ENCODE measurements at regions not wholly inside any gene's neighbourhood (a gene's known extent, or its start where the extent isn't known, plus 50 kb on each side); places are given as distances from the start of the nearest gene placed in this dataset.

DNA sequence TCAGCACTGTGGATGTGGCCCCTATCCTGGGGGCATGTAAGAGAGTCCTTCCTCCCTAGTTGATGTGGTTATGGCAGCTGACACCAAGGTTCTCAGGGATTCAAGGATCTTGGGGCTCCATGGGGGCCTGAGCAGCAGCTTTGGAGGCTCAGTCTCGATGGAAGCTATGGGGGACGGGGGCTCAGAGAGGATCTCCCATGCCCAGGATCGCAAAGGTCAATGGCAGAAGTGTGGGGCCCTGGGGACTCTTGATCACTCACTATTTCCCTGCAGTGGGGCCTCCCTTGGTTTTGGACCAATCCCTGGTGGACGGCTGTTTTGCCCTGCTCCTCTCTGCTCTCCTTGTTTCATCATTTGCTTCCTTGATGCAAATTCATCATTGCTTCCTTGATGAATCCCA, 885.9 kb downstream of the CDH8 start:
- TF ChIP-seq CTCF (IDR thresholded peaks at IDR 0.05): no peak
- TF ChIP-seq POLR2A (IDR thresholded peaks at IDR 0.05): no peak
